ENCODE measurements at regions not wholly inside any gene's neighbourhood (a gene's known extent, or its start where the extent isn't known, plus 50 kb on each side); places are given as distances from the start of the nearest gene placed in this dataset.

DNA sequence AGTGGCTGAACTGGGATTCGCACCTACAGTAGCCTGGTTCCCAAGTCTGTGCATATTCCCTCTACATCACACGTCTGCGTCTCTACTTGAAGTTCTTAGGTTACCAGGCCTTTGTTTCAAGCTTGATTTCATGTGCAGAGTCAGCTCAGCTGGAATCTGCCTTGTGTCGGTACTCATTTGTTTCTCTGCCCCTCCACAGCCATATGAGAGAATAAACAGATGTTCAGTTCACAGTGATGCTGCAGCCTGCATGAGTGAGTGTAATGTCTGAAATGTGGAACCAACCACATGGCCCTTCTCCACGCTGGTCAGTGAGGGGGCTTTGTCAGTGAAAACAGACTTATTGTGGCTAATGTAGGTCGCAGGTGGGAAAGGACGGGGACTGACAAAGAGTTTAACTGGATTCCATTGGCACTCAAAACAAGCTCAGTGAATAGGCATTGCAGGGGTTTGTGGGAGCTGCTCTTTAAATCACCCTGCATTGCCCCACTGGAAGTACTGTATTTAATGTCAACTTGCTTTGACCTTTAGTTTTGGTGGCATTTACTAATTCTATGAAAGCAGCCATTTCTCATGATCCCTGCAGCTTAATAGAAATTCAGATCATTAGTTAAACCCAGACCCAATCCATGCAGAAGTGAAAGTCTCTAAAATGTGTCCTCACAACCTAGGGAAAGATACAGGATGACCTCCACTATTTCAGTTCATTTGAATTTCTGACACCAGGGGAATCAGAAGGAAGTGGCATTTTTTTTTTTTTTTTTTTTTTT, 136.4 kb upstream of the FAM78B start:
- no peak overlapping the region for H3K4me2 ChIP-seq (ENCODE audit: low read length)
- H3K36me3 ChIP-seq (ENCODE audit: insufficient read depth, low read length), result no peaks in the 10 kb centered on the region

DNA sequence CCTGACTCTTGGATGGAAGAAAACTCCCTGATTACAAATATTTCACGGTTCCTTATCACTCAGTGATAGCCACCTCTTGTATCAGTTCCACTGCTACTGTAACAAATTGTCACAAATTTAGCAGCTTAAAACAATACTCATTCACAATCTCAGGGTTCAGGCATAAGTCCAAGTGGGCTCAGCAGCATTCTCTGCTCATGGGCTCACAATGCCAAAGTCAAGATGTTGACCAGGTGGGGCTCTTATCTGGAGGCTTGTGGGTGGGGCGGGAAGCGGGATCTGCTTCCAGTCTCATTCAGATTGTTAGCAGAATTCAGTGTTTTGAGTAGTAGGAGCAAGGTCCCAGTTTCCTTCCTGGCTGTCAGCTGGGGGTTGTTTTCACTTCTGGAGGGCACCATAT, 137.3 kb upstream of the FAM78B start:
- H3K9me2 ChIP-seq (ENCODE audit: insufficient read depth, low read length), result no peaks in the 10 kb centered on the region
- no peaks in the 10 kb centered on the region for H3K9me3 ChIP-seq (ENCODE audit: low read length)
- H3F3A ChIP-seq (ENCODE audit: insufficient read depth, low read length, poor library complexity, severe bottlenecking), result no peaks in the 10 kb centered on the region
- H3K4me3 ChIP-seq (ENCODE audit: low read length), result no peak overlapping the region
- no peaks in the 10 kb centered on the region for H3K27me3 ChIP-seq (ENCODE audit: insufficient read depth, low read depth, low read length)
- no peak overlapping the region for H3K4me2 ChIP-seq (ENCODE audit: low read length)
- H2AFZ ChIP-seq (ENCODE audit: low read depth, low read length), result no peak overlapping the region
- H4K20me1 ChIP-seq (ENCODE audit: insufficient read depth), result no peaks in the 10 kb centered on the region
- TF ChIP-seq MXI1 (conservative IDR thresholded peaks at IDR 0.05; ENCODE audit: poor library complexity, severe bottlenecking), result no peak
- no peak for TF ChIP-seq POLR2AphosphoS5 (IDR thresholded peaks at IDR 0.05)
- no peak overlapping the region for H3K9ac ChIP-seq (ENCODE audit: low read length)
- no peak overlapping the region for H3K27ac ChIP-seq (ENCODE audit: low read length)
- no peaks in the 10 kb centered on the region for H3K36me3 ChIP-seq (ENCODE audit: insufficient read depth, low read length)
- no peaks in the 10 kb centered on the region for H3K79me2 ChIP-seq (replicated peaks; ENCODE audit: insufficient read depth, low read length)

More for the DNA sequence above, 136.4 kb upstream of the FAM78B start:
- Histone ChIP-seq H4K20me1 (ENCODE audit: insufficient read depth) (no peaks in the 10 kb centered on the region), H2AFZ (ENCODE audit: low read depth, low read length) (no peak overlapping the region), H3K4me3 (ENCODE audit: low read length) (no peak overlapping the region), H3K27ac (ENCODE audit: low read length) (no peak overlapping the region), H3K9me3 (ENCODE audit: low read length) (no peaks in the 10 kb centered on the region), H3K9me2 (ENCODE audit: insufficient read depth, low read length) (no peaks in the 10 kb centered on the region), H3F3A (ENCODE audit: insufficient read depth, low read length, poor library complexity, severe bottlenecking) (no peaks in the 10 kb centered on the region), H3K27me3 (ENCODE audit: insufficient read depth, low read depth, low read length) (no peaks in the 10 kb centered on the region), H3K9ac (ENCODE audit: low read length) (no peak overlapping the region), H3K79me2 (replicated peaks; ENCODE audit: insufficient read depth, low read length) (no peaks in the 10 kb centered on the region)
- TF ChIP-seq MXI1 (conservative IDR thresholded peaks at IDR 0.05; ENCODE audit: poor library complexity, severe bottlenecking) (no peak), EP300 (conservative IDR thresholded peaks at IDR 0.05; ENCODE audit: poor library complexity, severe bottlenecking) (no peak), TAF1 (IDR thresholded peaks at IDR 0.05; ENCODE audit: low read depth) (no peak), POLR2AphosphoS5 (IDR thresholded peaks at IDR 0.05) (no peak), RAD21 (conservative IDR thresholded peaks at IDR 0.05) (no peak), SMC3 (conservative IDR thresholded peaks at IDR 0.05; ENCODE audit: poor library complexity) (no peak), EZH2 (IDR thresholded peaks at IDR 0.05; ENCODE audit: borderline replicate concordance, insufficient read depth, low read length, poor library complexity, severe bottlenecking) (no peak)
- TF ChIP-seq, protein P1, sequence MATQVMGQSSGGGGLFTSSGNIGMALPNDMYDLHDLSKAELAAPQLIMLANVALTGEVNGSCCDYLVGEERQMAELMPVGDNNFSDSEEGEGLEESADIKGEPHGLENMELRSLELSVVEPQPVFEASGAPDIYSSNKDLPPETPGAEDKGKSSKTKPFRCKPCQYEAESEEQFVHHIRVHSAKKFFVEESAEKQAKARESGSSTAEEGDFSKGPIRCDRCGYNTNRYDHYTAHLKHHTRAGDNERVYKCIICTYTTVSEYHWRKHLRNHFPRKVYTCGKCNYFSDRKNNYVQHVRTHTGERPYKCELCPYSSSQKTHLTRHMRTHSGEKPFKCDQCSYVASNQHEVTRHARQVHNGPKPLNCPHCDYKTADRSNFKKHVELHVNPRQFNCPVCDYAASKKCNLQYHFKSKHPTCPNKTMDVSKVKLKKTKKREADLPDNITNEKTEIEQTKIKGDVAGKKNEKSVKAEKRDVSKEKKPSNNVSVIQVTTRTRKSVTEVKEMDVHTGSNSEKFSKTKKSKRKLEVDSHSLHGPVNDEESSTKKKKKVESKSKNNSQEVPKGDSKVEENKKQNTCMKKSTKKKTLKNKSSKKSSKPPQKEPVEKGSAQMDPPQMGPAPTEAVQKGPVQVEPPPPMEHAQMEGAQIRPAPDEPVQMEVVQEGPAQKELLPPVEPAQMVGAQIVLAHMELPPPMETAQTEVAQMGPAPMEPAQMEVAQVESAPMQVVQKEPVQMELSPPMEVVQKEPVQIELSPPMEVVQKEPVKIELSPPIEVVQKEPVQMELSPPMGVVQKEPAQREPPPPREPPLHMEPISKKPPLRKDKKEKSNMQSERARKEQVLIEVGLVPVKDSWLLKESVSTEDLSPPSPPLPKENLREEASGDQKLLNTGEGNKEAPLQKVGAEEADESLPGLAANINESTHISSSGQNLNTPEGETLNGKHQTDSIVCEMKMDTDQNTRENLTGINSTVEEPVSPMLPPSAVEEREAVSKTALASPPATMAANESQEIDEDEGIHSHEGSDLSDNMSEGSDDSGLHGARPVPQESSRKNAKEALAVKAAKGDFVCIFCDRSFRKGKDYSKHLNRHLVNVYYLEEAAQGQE (IDR thresholded peaks at IDR 0.05; ENCODE audit: borderline replicate concordance), result no peak
- TF ChIP-seq, protein P2, sequence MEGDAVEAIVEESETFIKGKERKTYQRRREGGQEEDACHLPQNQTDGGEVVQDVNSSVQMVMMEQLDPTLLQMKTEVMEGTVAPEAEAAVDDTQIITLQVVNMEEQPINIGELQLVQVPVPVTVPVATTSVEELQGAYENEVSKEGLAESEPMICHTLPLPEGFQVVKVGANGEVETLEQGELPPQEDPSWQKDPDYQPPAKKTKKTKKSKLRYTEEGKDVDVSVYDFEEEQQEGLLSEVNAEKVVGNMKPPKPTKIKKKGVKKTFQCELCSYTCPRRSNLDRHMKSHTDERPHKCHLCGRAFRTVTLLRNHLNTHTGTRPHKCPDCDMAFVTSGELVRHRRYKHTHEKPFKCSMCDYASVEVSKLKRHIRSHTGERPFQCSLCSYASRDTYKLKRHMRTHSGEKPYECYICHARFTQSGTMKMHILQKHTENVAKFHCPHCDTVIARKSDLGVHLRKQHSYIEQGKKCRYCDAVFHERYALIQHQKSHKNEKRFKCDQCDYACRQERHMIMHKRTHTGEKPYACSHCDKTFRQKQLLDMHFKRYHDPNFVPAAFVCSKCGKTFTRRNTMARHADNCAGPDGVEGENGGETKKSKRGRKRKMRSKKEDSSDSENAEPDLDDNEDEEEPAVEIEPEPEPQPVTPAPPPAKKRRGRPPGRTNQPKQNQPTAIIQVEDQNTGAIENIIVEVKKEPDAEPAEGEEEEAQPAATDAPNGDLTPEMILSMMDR (IDR thresholded peaks at IDR 0.05; ENCODE audit: poor library complexity, severe bottlenecking), result no peak

All from neural cell (in vitro differentiated cells).